Gastroesophageal sphincter (tissue), 4 donors: ENCODE measurements at regions not wholly inside any gene's neighbourhood (a gene's known extent, or its start where the extent isn't known, plus 50 kb on each side); places are given as distances from the start of the nearest gene placed in this dataset.
"Not testable (repeated sequence)": the region's sequence is repeated elsewhere in the genome, so short reads cannot be mapped to it uniquely, and the experiment has no call there.

Experiments used
- ATAC-seq: fragments of 150-250 bp; one replicate; pipeline ENCODE4 v1.9.1; 2016; ENCODE audit warnings: mild to moderate bottlenecking, moderate library complexity
- H3K27ac ChIP-seq, 4 donors: fragments of 200-600 bp; sonication (generic) in 3 of 4; 1 replicate in 3 of 4; 2 replicates in 1 of 4; pipeline ENCODE4 v1.5.1; 2016 to 2019
- H3K27me3 ChIP-seq: fragments of 200-600 bp; sonication (generic); one replicate; pipeline ENCODE4 v1.5.1; 2019
- H3K36me3 ChIP-seq, 2 donors: fragments of 200-600 bp; sonication (generic); one replicate each; pipeline ENCODE4 v1.5.1; 2019; ENCODE audit warnings: control low read depth in 1 of 2
- H3K4me1 ChIP-seq, 3 donors: fragments of 200-600 bp; sonication (generic); 1 replicate in 2 of 3; 2 replicates in 1 of 3; pipeline ENCODE4 v1.5.1; 2016 to 2019; ENCODE audit warnings: control low read depth in 2 of 3
- H3K4me3 ChIP-seq, 2 donors: fragments of 200-600 bp; sonication (generic); one replicate each; pipeline ENCODE4 v1.5.1; 2019; ENCODE audit warnings: mild to moderate bottlenecking in 1 of 2, moderate library complexity in 1 of 2
- H3K9me3 ChIP-seq, 3 donors: fragments of 200-600 bp; sonication (generic); one replicate each; pipeline ENCODE4 v1.5.1; 2017 to 2019; ENCODE audit warnings: control low read depth in 2 of 3
- EP300 ChIP-seq: sonication (generic); formaldehyde crosslinking; IDR thresholded peaks from one replicate; pipeline ENCODE4 v1.6.1; 2017; ENCODE audit warnings: antibody characterized with exemption, mild to moderate bottlenecking
- POLR2A ChIP-seq, 2 donors: fragments of 450-650 bp; IDR thresholded peaks; one replicate each; pipeline ENCODE4 v1.6.1; 2017; ENCODE audit warnings: antibody characterized with exemption in 2 of 2, mild to moderate bottlenecking in 2 of 2, moderate library complexity in 1 of 2
- POLR2AphosphoS5 ChIP-seq: sonication (generic); formaldehyde crosslinking; IDR thresholded peaks from one replicate; pipeline ENCODE4 v1.6.1; 2017; ENCODE audit warnings: antibody characterized with exemption
- WGBS, 2 donors: methylation state at CpG; one replicate each; pipeline ENCODE4 v1.1.5; 2018; ENCODE audit warnings: low coverage in 1 of 2; 5-methylcytosine and 5-hydroxymethylcytosine counted together
- TF ChIP-seq, protein P1 (sequence below), 4 experiments: fragments of 200-600 bp in 2 of 4; fragments of 450-650 bp in 2 of 4; sonication (generic) in 1 of 4; IDR thresholded peaks; one replicate each; pipeline ENCODE4 v1.5.1; 2017 to 2019; ENCODE audit warnings: antibody characterized with exemption in 4 of 4, mild to moderate bottlenecking in 2 of 4, moderate library complexity in 2 of 4

DNA sequence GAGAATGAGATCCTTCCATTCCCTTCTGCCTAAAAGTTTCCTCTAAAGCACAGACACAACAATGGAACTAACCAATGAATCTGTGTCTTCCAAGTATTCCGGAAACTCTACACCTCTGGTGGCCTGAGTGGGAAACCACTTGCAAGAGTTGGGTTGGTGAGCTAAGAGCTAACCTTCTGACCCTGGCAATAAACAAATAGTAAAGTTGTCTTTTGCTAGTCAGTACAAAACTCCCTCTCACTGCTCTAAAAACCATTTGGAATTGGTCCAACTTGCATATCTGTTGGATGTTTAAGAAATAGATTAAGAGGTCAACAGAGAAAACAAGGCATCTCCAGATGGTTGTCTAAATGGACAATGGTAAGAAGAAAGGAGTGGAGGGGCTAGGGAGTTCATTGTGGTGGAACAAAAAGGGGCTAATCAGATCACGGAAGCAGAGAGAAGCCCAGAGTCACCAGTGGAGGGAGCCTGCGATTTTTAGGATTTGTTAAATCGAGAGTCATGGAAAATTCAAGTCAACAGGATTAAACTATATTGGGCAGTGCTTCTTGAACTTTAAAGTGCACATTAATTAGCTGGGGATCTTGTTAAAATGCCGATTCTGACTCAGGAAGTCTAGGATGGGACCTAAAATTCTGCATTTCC is 192.3 kb downstream of the EVX1 start:
- TF ChIP-seq, protein P1, sequence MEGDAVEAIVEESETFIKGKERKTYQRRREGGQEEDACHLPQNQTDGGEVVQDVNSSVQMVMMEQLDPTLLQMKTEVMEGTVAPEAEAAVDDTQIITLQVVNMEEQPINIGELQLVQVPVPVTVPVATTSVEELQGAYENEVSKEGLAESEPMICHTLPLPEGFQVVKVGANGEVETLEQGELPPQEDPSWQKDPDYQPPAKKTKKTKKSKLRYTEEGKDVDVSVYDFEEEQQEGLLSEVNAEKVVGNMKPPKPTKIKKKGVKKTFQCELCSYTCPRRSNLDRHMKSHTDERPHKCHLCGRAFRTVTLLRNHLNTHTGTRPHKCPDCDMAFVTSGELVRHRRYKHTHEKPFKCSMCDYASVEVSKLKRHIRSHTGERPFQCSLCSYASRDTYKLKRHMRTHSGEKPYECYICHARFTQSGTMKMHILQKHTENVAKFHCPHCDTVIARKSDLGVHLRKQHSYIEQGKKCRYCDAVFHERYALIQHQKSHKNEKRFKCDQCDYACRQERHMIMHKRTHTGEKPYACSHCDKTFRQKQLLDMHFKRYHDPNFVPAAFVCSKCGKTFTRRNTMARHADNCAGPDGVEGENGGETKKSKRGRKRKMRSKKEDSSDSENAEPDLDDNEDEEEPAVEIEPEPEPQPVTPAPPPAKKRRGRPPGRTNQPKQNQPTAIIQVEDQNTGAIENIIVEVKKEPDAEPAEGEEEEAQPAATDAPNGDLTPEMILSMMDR (IDR thresholded peaks at IDR 0.05): no peak
- TF ChIP-seq EP300 (no peak), POLR2A (IDR thresholded peaks at IDR 0.05) (no peak), POLR2AphosphoS5 (no peak)
- Histone ChIP-seq H3K27me3 (no peaks in the 10 kb centered on the region), H3K36me3 (no peaks in the 10 kb centered on the region), H3K9me3 (no peaks in the 10 kb centered on the region), H3K4me3 (no peak overlapping the region), H3K4me1 (no peaks in the 10 kb centered on the region), H3K27ac (no peak overlapping the region)
- 80% methylated on average over 4 to 5 of the region's 5 CpGs for WGBS, 2 donors
- ATAC-seq: no peak

DNA sequence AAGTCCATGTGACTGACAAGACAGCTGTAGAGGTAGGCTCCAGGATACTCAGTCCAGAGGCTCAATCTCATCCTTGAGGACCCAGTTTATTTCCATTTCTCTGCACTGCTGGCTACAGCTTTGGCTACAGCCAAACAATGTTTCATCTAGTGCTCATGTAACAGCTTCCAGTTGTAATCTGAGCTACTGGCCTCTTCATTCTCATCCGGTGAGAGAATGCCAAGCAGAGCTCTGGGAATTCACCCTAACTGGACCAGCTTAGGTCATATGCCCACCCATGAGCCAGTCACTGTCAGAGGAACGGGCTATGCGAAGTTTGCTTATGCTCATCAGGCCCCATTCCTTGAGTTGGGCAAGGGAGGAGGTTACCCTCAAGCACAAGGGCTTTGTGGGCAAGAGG is 192.9 kb downstream of the EVX1 start:
- H3K27ac ChIP-seq: no peak overlapping the region
- H3K4me3 ChIP-seq: no peak overlapping the region
- 40% methylated on average over 3 of the region's 3 CpGs; no CpG with 5 or more reads in 1 of the 2 donors for WGBS, 2 donors
- no peaks in the 10 kb centered on the region for H3K9me3 ChIP-seq
- H3K27me3 ChIP-seq: no peaks in the 10 kb centered on the region
- TF ChIP-seq EP300: no peak
- TF ChIP-seq POLR2A (IDR thresholded peaks at IDR 0.05): no peak
- TF ChIP-seq POLR2AphosphoS5: no peak
- TF ChIP-seq, protein P1 (IDR thresholded peaks at IDR 0.05): no peak
- no peaks in the 10 kb centered on the region for H3K4me1 ChIP-seq
- ATAC-seq: no peak
- H3K36me3 ChIP-seq: no peaks in the 10 kb centered on the region

DNA sequence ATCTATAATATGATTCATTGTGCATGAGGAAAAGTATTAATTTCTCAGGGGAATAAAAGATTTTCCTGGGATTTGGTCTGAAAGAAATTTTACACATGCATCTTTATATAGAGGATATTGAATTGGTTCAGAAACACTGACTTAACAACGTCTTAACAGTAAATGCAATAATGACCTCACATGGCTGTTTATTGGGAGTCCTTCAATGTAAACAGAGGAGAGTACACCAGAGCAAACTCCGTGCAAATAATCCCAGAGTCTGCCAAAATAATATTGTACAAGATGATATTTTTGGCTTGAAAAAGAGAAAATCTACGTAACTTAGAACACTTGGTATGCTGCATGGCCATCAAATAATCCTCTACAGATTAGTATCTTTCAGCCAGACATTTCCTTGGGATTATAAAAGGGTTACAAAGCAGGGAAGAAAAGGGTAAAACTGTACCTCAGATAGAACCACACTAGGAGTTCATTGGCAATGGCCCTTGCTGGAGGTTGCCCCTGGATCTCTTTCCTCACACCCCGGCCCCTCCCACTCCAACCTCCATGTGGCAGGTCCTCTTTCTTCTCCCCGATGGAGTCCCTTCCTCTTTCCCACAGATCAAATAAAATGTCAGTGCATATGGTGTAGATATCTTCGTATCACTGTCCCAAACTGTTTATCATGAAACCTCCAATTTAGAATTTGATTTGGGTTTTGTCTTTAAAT is 196.4 kb downstream of the EVX1 start:
- Histone ChIP-seq H3K27me3 (no peaks in the 10 kb centered on the region), H3K36me3 (no peaks in the 10 kb centered on the region), H3K27ac (no peak overlapping the region), H3K9me3 (no peaks in the 10 kb centered on the region), H3K4me3 (no peak overlapping the region), H3K4me1 (no peaks in the 10 kb centered on the region)
- no peak for ATAC-seq
- TF ChIP-seq POLR2AphosphoS5 (no peak), POLR2A (IDR thresholded peaks at IDR 0.05) (no peak), EP300 (no peak)
- TF ChIP-seq, protein P1 (IDR thresholded peaks at IDR 0.05): no peak
- 54 to 59% methylated on average over 6 of the region's 6 CpGs for WGBS, 2 donors

DNA sequence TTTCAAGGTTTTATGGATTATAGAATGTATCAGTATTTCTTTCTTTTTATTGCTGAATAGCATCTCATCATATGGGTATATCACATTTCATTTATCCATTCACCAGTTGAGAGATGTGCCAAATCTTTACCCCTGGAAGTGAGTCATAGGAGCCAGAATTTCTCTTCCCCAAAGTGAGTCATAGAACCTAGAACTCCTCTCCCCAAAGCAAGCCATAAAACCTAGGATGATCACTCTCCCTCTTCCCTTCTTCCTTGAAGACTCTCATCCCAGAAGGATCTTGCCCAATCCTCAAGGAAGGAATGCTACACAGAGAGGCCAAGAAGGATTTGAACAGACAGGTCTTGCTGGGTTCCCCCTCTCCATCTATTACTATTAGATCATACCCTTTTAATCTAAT is 199.9 kb downstream of the EVX1 start:
- no peak overlapping the region for H3K4me3 ChIP-seq
- no peak for ATAC-seq
- TF ChIP-seq EP300 (no peak), POLR2AphosphoS5 (no peak), POLR2A (IDR thresholded peaks at IDR 0.05) (no peak)
- TF ChIP-seq, protein P1 (IDR thresholded peaks at IDR 0.05): no peak
- no peaks in the 10 kb centered on the region for H3K4me1 ChIP-seq
- H3K9me3 ChIP-seq: no peaks in the 10 kb centered on the region
- peaks cover 7% of the 10 kb centered on the region for H3K27me3 ChIP-seq
- no peak overlapping the region for H3K27ac ChIP-seq
- H3K36me3 ChIP-seq: no peaks in the 10 kb centered on the region

DNA sequence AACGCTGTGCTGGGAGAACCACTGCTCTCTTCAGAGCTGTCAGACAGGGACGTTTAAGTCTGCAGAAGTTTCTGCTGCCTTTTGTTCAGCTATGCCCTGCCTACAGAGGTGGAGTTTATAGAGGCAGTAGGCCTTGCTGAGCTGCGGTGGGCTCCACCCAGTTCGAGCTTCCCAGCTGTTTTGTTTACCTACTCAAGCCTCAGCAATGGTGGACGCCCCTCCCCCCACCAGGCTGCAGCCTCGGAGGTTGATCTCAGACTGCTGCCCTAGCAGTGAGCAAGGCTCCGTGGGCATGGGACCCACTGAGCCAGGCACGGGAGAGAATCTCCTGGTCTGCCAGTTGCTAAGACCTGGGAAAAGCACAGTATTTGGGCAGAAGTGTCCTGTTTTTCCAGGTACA is 206.4 kb downstream of the EVX1 start:
- H3K27ac ChIP-seq, H3K4me1 ChIP-seq, H3K9me3 ChIP-seq, ATAC-seq, H3K36me3 ChIP-seq, H3K4me3 ChIP-seq: not testable (repeated sequence)
- peaks cover 25% of the 10 kb centered on the region for H3K27me3 ChIP-seq
- WGBS, 2 donors: 60% methylated on average over 2 of the region's 8 CpGs; no CpG with 5 or more reads in 1 of the 2 donors
